Common myeloid progenitor, CD34-positive (primary cell): ENCODE measurements at regions not wholly inside any gene's neighbourhood (a gene's known extent, or its start where the extent isn't known, plus 50 kb on each side); places are given as distances from the start of the nearest gene placed in this dataset.

Source experiments
- CTCF ChIA-PET: fragments of 350-600 bp; sonication (Branson Sonifier 250); formaldehyde crosslinking; loops from one replicate; lab custom pipeline; 2021; ENCODE audit warnings: antibody characterized with exemption; lab: Charles Lee
- POLR2A ChIA-PET: fragments of 350-600 bp; sonication (Branson Sonifier 250); formaldehyde crosslinking; loops from one replicate; lab custom pipeline; 2021; ENCODE audit warnings: antibody characterized with exemption; lab: Charles Lee
- DNase-seq, 3 donors: peaks; one replicate each; pipeline versions ENCODE4 v3.0.0 to v3.0.0-alpha.2; 2013
- H3K27ac ChIP-seq, 2 experiments: 1 replicate in 1 of 2; 2 replicates in 1 of 2; pipeline ENCODE4 v1.7.0; 2013; ENCODE audit warnings: inconsistent platforms in 2 of 2, low read length in 2 of 2, mild to moderate bottlenecking in 2 of 2, low read depth in 1 of 2, moderate library complexity in 1 of 2; ENCODE audit not compliant: severe bottlenecking in 2 of 2, insufficient read depth in 1 of 2, poor library complexity in 1 of 2
- H3K27me3 ChIP-seq, 5 experiments: replicated peaks in 2 of 5; 1 replicate in 3 of 5; 2 replicates in 2 of 5; pipeline versions ENCODE4 v1.6.1 to v1.7.0; 2013; ENCODE audit warnings: low read length in 4 of 5, mild to moderate bottlenecking in 2 of 5, moderate library complexity in 2 of 5, inconsistent platforms in 1 of 5; ENCODE audit not compliant: insufficient read depth in 5 of 5, control insufficient read depth in 4 of 5
- H3K36me3 ChIP-seq, 4 experiments: 1 replicate in 2 of 4; 2 replicates in 2 of 4; pipeline versions ENCODE4 v1.6.1 to v1.7.0; 2013; ENCODE audit warnings: low read length in 3 of 4, control low read depth in 1 of 4, mild to moderate bottlenecking in 1 of 4; ENCODE audit not compliant: control insufficient read depth in 4 of 4, insufficient read depth in 4 of 4
- H3K4me1 ChIP-seq, 4 experiments: 1 replicate in 3 of 4; 2 replicates in 1 of 4; pipeline versions ENCODE4 v1.6.1 to v1.7.1; 2013; ENCODE audit warnings: low read length in 3 of 4, mild to moderate bottlenecking in 3 of 4, control low read depth in 1 of 4, inconsistent platforms in 1 of 4, moderate library complexity in 1 of 4; ENCODE audit not compliant: control insufficient read depth in 4 of 4, insufficient read depth in 4 of 4; ENCODE audit errors: control extremely low read depth in 1 of 4
- H3K4me3 ChIP-seq, 7 experiments: 1 replicate in 4 of 7; 2 replicates in 3 of 7; pipeline versions ENCODE4 v1.5.1 to v1.7.0; 2013; ENCODE audit warnings: mild to moderate bottlenecking in 7 of 7, low read length in 6 of 7, moderate library complexity in 6 of 7, inconsistent platforms in 2 of 7, low read depth in 2 of 7, control low read depth in 1 of 7; ENCODE audit not compliant: insufficient read depth in 4 of 7, control insufficient read depth in 1 of 7; ENCODE audit errors: extremely low read depth in 1 of 7
- H3K9me3 ChIP-seq, 5 experiments: 1 replicate in 4 of 5; 2 replicates in 1 of 5; pipeline versions ENCODE4 v1.6.1 to v1.7.1; 2013; ENCODE audit warnings: low read length in 4 of 5, mild to moderate bottlenecking in 2 of 5, inconsistent platforms in 1 of 5, low read depth in 1 of 5, moderate library complexity in 1 of 5; ENCODE audit not compliant: control insufficient read depth in 4 of 5, insufficient read depth in 2 of 5; ENCODE audit errors: control extremely low read depth in 1 of 5
- WGBS: methylation state at CpG from one replicate; pipeline ENCODE4 v1.1.5; 2013; ENCODE audit not compliant: insufficient coverage; 5-methylcytosine and 5-hydroxymethylcytosine counted together

DNA sequence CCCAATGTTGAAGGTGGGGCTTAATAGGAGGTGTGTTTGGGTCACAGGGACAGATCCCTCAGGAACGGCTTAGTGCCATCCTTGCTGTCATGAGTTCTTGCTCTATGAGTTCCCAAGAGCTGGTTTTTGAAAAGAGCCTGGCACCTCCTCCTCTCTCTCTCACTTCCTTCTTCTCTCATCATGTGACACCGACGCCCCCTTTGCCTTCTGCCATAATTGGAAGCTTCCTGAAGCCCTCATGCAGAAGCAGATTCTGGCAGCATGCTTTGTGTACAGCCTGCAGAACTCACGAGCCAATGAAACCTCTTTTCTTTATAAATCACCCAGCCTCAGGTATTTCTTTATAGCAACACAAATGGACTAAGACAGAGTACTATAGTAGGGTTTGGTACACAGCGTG is 100.4 kb upstream of the SH3BP4 start:
- POLR2A ChIA-PET, result no interaction called here

DNA sequence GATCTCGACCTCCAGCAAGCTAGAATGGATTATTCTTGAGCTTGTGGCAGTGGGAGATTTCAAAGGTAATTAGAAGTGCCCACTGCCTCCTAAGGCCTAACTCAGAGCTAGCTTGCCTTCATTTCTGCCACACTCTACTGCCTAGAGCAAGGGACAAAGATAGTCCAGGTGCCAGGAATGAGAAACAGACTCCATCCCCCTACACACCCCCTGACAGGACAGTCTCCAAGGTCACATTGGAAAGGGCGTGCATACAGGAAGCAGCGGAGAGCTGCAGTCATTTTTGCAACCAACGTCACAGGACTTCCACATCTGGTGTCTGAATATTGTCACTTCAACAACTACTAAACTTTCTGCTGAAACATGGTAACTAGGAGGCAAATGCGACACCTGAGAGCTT is 101.0 kb upstream of the SH3BP4 start:
- ChIA-PET CTCF (interaction anchor here (1.3 kb wide), 1 partner anchor 9 kb away, joined by 5 read pairs; no protein-coding TSS in a partner anchor), POLR2A (no interaction called here)
- Histone ChIP-seq H3K27me3 (no peaks in the 10 kb centered on the region), H3K27ac (no peak overlapping the region), H3K4me1 (peaks cover 0 to 2% (median 0%) of the 10 kb centered on the region in 4 experiments), H3K9me3 (peaks cover 0 to 10% (median 0%) of the 10 kb centered on the region in 5 experiments), H3K4me3 (no peak overlapping the region), H3K36me3 (no peaks in the 10 kb centered on the region)
- no peak for DNase-seq
- WGBS, result 95% methylated on average over 3 of the region's 5 CpGs

More for the DNA sequence above, 100.4 kb upstream of the SH3BP4 start:
- WGBS, result 94% methylated on average over 3 of the region's 5 CpGs
- Histone ChIP-seq H3K36me3 (no peaks in the 10 kb centered on the region), H3K9me3 (peaks cover 0 to 10% (median 0%) of the 10 kb centered on the region in 5 experiments), H3K4me3 (no peak overlapping the region), H3K27me3 (no peaks in the 10 kb centered on the region), H3K27ac (no peak overlapping the region), H3K4me1 (peaks cover 0 to 2% (median 0%) of the 10 kb centered on the region in 4 experiments)
- CTCF ChIA-PET, result interaction anchor here (1.2 to 1.3 kb wide), 2 partner anchors 10 to 29 kb away, joined by 3 to 5 read pairs; no protein-coding TSS in a partner anchor
- DNase-seq, result no peak

DNA sequence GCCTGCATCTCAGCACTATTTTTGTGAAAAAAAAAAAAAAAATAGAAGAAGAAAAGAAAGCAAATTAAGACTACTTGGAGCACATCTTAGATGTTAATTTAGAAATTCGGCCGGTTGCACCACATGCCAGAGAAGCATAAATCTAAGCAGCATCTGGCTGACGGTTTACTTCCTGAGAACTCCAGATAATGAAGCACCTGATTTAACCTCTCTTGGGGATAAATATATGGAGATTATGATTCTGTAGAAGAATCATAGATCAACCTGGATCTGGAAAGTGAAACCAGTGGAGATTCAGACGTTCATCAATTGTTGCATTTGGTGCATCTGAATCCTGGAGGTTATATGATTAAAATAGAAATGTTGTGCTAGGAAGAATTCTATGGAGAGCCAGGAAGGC is 102.1 kb upstream of the SH3BP4 start:
- POLR2A ChIA-PET, result no interaction called here

DNA sequence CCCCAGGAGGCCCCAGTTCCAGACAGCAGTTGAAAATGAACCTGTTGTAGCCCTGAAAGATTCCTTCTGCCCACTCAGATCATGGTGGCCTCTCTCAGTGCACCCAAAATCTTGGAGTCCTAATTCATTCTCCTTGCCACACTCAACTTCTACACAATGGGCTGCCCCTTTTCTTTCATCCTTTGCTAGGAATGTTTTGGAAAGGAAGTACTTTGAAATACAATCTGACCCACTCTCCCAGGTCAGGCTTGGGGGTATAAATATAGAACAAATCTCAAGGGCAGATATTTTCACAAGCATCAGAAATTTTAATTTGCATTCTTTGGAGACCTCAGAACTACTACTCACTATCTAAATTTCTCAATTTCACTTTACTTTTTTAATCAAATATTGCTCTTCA is 103.2 kb upstream of the SH3BP4 start:
- H3K36me3 ChIP-seq, result no peaks in the 10 kb centered on the region
- peaks cover 0 to 2% (median 0%) of the 10 kb centered on the region in 4 experiments for H3K4me1 ChIP-seq
- DNase-seq, result no peak
- ChIA-PET CTCF (no interaction called here), POLR2A (no interaction called here)
- H3K27me3 ChIP-seq, result no peaks in the 10 kb centered on the region
- H3K4me3 ChIP-seq, result no peak overlapping the region
- H3K27ac ChIP-seq, result no peak overlapping the region
- H3K9me3 ChIP-seq, result peaks cover 0 to 4% (median 0%) of the 10 kb centered on the region in 5 experiments

More for the DNA sequence above, 102.1 kb upstream of the SH3BP4 start:
- H3K4me3 ChIP-seq, result peak overlapping the region in 1 of 7 experiments; percentile 4
- CTCF ChIA-PET, result no interaction called here
- H3K36me3 ChIP-seq, result no peaks in the 10 kb centered on the region
- peaks cover 0 to 2% (median 0%) of the 10 kb centered on the region in 4 experiments for H3K4me1 ChIP-seq
- H3K9me3 ChIP-seq, result peaks cover 0 to 4% (median 0%) of the 10 kb centered on the region in 5 experiments
- WGBS, result 46% methylated on average over 4 of the region's 4 CpGs
- DNase-seq, result peak in 1 of 3 donors; percentile 8
- no peaks in the 10 kb centered on the region for H3K27me3 ChIP-seq
- no peak overlapping the region for H3K27ac ChIP-seq

DNA sequence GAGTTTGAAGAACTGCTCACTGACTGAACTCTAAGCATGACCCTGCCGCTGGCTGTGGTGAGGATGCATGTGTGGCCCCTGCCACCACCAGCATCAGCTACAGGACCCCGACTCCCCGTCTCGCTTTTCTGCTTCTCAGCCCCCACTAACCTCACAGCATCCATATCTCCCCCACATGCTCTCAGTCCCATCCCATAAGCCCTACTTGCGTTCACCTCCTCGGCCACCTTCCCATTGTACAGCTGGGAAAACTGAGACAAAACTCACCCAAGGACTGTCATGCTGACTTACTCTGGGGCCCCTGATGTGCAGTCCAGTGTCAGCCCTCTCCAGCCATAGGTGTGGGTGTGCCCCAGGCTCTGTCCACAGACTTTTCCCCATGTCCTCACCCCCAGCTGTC is 104.2 kb upstream of the SH3BP4 start:
- no peak for DNase-seq
- H3K36me3 ChIP-seq, result no peaks in the 10 kb centered on the region
- no peak overlapping the region for H3K27ac ChIP-seq
- WGBS, result 98% methylated on average over 6 of the region's 6 CpGs
- H3K9me3 ChIP-seq, result peaks cover 0 to 4% (median 0%) of the 10 kb centered on the region in 5 experiments
- H3K4me3 ChIP-seq, result no peak overlapping the region
- ChIA-PET POLR2A (no interaction called here), CTCF (no interaction called here)
- no peaks in the 10 kb centered on the region for H3K27me3 ChIP-seq
- peaks cover 0 to 2% (median 0%) of the 10 kb centered on the region in 4 experiments for H3K4me1 ChIP-seq

DNA sequence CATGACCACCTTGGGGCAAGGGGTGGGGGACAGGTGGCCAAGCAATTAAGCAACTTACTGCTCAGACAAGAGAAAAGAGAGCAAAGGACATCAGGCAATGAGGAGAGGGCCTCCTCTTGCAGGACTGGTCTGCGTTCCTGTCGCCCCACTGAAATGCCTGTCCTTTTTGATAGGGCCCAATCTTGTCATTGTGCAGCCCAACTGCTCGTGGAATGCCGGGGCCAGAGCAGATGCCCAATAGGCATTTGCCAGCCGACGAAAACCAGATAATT is 104.5 kb upstream of the SH3BP4 start:
- Histone ChIP-seq H3K27me3 (no peaks in the 10 kb centered on the region), H3K4me1 (peaks cover 0 to 2% (median 0%) of the 10 kb centered on the region in 4 experiments), H3K9me3 (peaks cover 0 to 4% (median 0%) of the 10 kb centered on the region in 5 experiments), H3K36me3 (no peaks in the 10 kb centered on the region), H3K27ac (no peak overlapping the region), H3K4me3 (no peak overlapping the region)
- 98% methylated on average over 6 of the region's 6 CpGs for WGBS
- CTCF ChIA-PET, result no interaction called here
- DNase-seq, result no peak
- POLR2A ChIA-PET, result no interaction called here

DNA sequence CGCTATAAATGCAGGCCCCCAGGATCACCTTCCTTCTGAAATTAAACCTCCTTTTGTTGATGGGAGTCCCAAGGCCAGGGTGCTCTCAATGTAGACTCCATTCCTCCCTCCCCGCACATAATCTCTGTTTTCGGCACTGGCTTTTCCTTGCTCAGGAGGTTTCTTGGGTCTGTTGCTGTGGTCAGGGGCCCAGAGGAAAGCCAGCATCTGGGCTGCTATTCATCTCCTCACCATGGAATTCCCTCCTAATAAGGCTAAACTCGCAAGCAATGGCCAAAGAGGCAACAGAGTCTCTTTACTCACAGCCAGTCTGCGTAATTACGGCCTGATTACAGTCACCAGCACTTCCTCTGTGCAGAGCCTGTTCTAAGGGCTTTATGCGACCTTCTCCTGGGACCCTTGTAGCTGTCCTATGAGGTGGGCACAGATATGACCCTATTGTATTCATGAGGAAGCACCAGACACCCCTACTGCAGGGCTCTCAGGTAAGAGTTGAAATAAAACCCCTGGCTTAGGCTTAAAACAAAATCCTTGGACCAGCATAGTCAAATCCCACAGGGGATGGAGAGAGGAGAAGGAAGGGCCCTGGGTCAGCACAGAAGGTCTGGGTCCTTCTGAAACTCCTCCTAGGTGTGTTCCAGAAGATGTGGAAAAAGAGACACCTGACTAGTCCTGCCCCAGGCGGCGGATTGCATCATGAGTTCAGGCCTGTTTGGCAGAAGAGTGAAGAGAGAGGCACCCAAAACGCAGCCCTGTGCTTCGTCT is 105.0 kb upstream of the SH3BP4 start:
- Histone ChIP-seq H3K9me3 (peaks cover 0 to 4% (median 0%) of the 10 kb centered on the region in 5 experiments), H3K4me3 (no peak overlapping the region), H3K27me3 (no peaks in the 10 kb centered on the region), H3K4me1 (peaks cover 0 to 2% (median 0%) of the 10 kb centered on the region in 4 experiments), H3K36me3 (no peaks in the 10 kb centered on the region), H3K27ac (no peak overlapping the region)
- WGBS, result 95% methylated on average over 11 of the region's 11 CpGs
- no peak for DNase-seq
- CTCF ChIA-PET, result no interaction called here
- POLR2A ChIA-PET, result no interaction called here
